GM23338 (cell line): ENCODE measurements at regions not wholly inside any gene's neighbourhood (a gene's known extent, or its start where the extent isn't known, plus 50 kb on each side); places are given as distances from the start of the nearest gene placed in this dataset.

Experiments used
- ATAC-seq: fragments of 200-7000 bp; cut with Tn5 transposase; 3 replicates; pipeline ENCODE4 v1.9.1; 2020
- DNase-seq: peaks from one replicate; pipeline ENCODE4 v3.0.0-alpha.2; 2015; ENCODE audit warnings: low spot score
- H2AFZ ChIP-seq: fragments of 200-600 bp; sonication (generic); 2 replicates; pipeline ENCODE4 v1.8.0; 2016; ENCODE audit warnings: antibody characterized with exemption, mild to moderate bottlenecking, moderate library complexity
- H3F3A ChIP-seq: fragments of 200-600 bp; sonication (generic); replicated peaks from 2 replicates; pipeline ENCODE4 v1.8.0; 2017; ENCODE audit warnings: antibody characterized with exemption, mixed run types, low read depth
- H3K27ac ChIP-seq: fragments of 200-600 bp; sonication (generic); 2 replicates; pipeline ENCODE4 v1.6.1; 2016; ENCODE audit warnings: low read depth
- H3K27me3 ChIP-seq: fragments of 200-600 bp; sonication (generic); 2 replicates; pipeline ENCODE4 v1.8.0; 2016; ENCODE audit warnings: mild to moderate bottlenecking, mixed run types, moderate library complexity; ENCODE audit not compliant: insufficient read depth
- H3K36me3 ChIP-seq: fragments of 200-600 bp; sonication (generic); 2 replicates; pipeline ENCODE4 v1.8.0; 2016; ENCODE audit warnings: mild to moderate bottlenecking; ENCODE audit not compliant: insufficient read depth
- H3K4me1 ChIP-seq: fragments of 200-600 bp; sonication (generic); 2 replicates; pipeline ENCODE4 v1.8.0; 2016; ENCODE audit warnings: mild to moderate bottlenecking, moderate library complexity; ENCODE audit not compliant: insufficient read depth
- H3K4me2 ChIP-seq: fragments of 200-600 bp; sonication (generic); 2 replicates; pipeline ENCODE4 v1.7.1; 2017; ENCODE audit warnings: mixed run types
- H3K4me3 ChIP-seq: fragments of 200-600 bp; sonication (generic); 2 replicates; pipeline ENCODE4 v1.6.1; 2016; ENCODE audit warnings: mixed run types
- H3K79me2 ChIP-seq: fragments of 200-600 bp; sonication (generic); replicated peaks from 2 replicates; pipeline ENCODE4 v1.8.0; 2017; ENCODE audit warnings: mild to moderate bottlenecking; ENCODE audit not compliant: insufficient read depth
- H3K9me2 ChIP-seq: fragments of 200-600 bp; sonication (generic); 2 replicates; pipeline ENCODE4 v1.8.0; 2017; ENCODE audit not compliant: insufficient read depth
- H4K20me1 ChIP-seq: fragments of 200-600 bp; sonication (generic); replicated peaks from 2 replicates; pipeline ENCODE4 v1.8.0; 2017; ENCODE audit warnings: mild to moderate bottlenecking; ENCODE audit not compliant: insufficient read depth
- H3K27ac Mint-ChIP-seq: 2 replicates; pipeline ENCODE4 v1.8.0; 2020; ENCODE audit warnings: inconsistent platforms, mild to moderate bottlenecking, moderate library complexity, mixed read lengths
- H3K27me3 Mint-ChIP-seq: 3 replicates; pipeline ENCODE4 v1.8.0; 2022; ENCODE audit warnings: low read depth, mild to moderate bottlenecking, moderate library complexity, mixed read lengths, inconsistent platforms; ENCODE audit not compliant: insufficient read depth, poor library complexity
- H3K36me3 Mint-ChIP-seq: 3 replicates; pipeline ENCODE4 v1.8.0; 2021; ENCODE audit warnings: low read depth, mild to moderate bottlenecking, inconsistent platforms, moderate library complexity, mixed read lengths
- H3K4me1 Mint-ChIP-seq: 3 replicates; pipeline ENCODE4 v1.8.0; 2020; ENCODE audit warnings: mild to moderate bottlenecking, inconsistent platforms, mixed read lengths
- H3K4me3 Mint-ChIP-seq: 3 replicates; pipeline ENCODE4 v1.8.0; 2021; ENCODE audit warnings: moderate library complexity, mild to moderate bottlenecking, inconsistent platforms, mixed read lengths
- H3K9me3 Mint-ChIP-seq: 3 replicates; pipeline ENCODE4 v1.8.0; 2020; ENCODE audit warnings: moderate library complexity, mild to moderate bottlenecking, inconsistent platforms, mixed read lengths
- CREB1 ChIP-seq: fragments of 250-450 bp; sonication (Bioruptor Pico); IDR thresholded peaks from 2 replicates; pipeline ENCODE4 v1.5.0; 2020; ENCODE audit warnings: low read depth, mild to moderate bottlenecking, moderate library complexity
- CTCF ChIP-seq, 2 experiments: fragments of 200-600 bp in 1 of 2; sonication (generic) in 1 of 2; conservative IDR thresholded peaks; 2 replicates each; pipeline versions ENCODE4 v1.5.1 to v1.6.1; 2016 to 2017; ENCODE audit warnings: antibody characterized with exemption in 2 of 2, low read depth in 2 of 2, mild to moderate bottlenecking in 2 of 2, moderate library complexity in 1 of 2
- EZH2 ChIP-seq: fragments of 200-600 bp; sonication (generic); IDR thresholded peaks from one replicate; pipeline ENCODE4 v1.8.0; 2017; ENCODE audit warnings: antibody characterized with exemption, mild to moderate bottlenecking, low read depth; ENCODE audit not compliant: unreplicated experiment
- EZH2phosphoT487 ChIP-seq: fragments of 200-600 bp; sonication (generic); IDR thresholded peaks from one replicate; pipeline ENCODE4 v1.8.1; 2018; ENCODE audit warnings: antibody characterized with exemption; ENCODE audit not compliant: unreplicated experiment
- JUNB ChIP-seq: IDR thresholded peaks from one replicate; pipeline ENCODE4 v1.6.1; 2016; ENCODE audit warnings: antibody characterized with exemption; ENCODE audit not compliant: unreplicated experiment
- NANOG ChIP-seq: IDR thresholded peaks from 2 replicates; pipeline ENCODE4 v1.6.1; 2016; ENCODE audit warnings: antibody characterized with exemption, borderline replicate concordance
- POLR2AphosphoS5 ChIP-seq: IDR thresholded peaks from 2 replicates; pipeline ENCODE4 v1.6.1; 2016; ENCODE audit warnings: antibody characterized with exemption, low read depth
- REST ChIP-seq: IDR thresholded peaks from one replicate; pipeline ENCODE4 v1.6.1; 2018; ENCODE audit warnings: antibody characterized with exemption; ENCODE audit not compliant: unreplicated experiment
- STAT1 ChIP-seq: IDR thresholded peaks from one replicate; pipeline ENCODE4 v1.6.1; 2016; ENCODE audit warnings: antibody characterized with exemption; ENCODE audit not compliant: unreplicated experiment
- ZNF114 ChIP-seq: fragments of 250-450 bp; sonication (Bioruptor Pico); IDR thresholded peaks from 2 replicates; pipeline ENCODE4 v1.5.0; 2020; ENCODE audit warnings: mild to moderate bottlenecking, moderate library complexity
- ZNF331 ChIP-seq: fragments of 250-450 bp; sonication (Bioruptor Pico); IDR thresholded peaks from 2 replicates; pipeline ENCODE4 v1.5.0; 2020; ENCODE audit warnings: low read depth, mild to moderate bottlenecking, moderate library complexity

DNA sequence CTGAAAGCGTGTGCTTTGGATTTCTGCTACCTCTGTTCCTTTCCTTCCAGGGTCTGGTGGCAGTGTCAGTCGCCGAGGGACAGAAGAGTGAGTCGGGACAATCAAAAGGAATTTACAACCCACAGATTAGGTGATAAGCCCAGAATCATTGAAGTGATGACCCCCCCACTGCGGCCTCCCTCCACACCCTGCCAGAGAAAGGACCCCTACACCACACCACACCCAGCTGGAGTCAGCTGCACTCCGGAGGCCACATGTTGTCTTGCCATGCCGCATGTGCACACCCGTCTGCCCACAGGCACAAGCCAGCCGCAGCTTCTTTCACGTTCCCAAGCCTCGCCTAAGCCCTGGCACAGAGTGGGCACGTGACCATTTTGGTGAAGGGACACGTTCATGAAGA lies 366.8 kb upstream of the SALL3 start:
- peaks cover 84% of the 10 kb centered on the region for H3K9me3 Mint-ChIP-seq
- H3K79me2 ChIP-seq: no peaks in the 10 kb centered on the region
- no peak overlapping the region for H2AFZ ChIP-seq
- peaks cover 22% of the 10 kb centered on the region; the same call in 2 of the 3 replicates for H3K36me3 Mint-ChIP-seq
- TF ChIP-seq CTCF (conservative IDR thresholded peaks at IDR 0.05; ENCODE audit: low read depth in 2 of 2) (no peak), REST (no peak), STAT1 (no peak), JUNB (no peak), POLR2AphosphoS5 (no peak), EZH2 (no peak), CREB1 (CRISPR knock-in tag) (no peak), EZH2phosphoT487 (no peak), ZNF331 (CRISPR knock-in tag) (no peak)
- no peaks in the 10 kb centered on the region for H3K9me2 ChIP-seq
- DNase-seq: no peak
- H3K27me3 Mint-ChIP-seq: peaks cover 3% of the 10 kb centered on the region
- no peak overlapping the region for H3K27ac ChIP-seq
- ATAC-seq: no peak
- H3F3A ChIP-seq: no peaks in the 10 kb centered on the region
- no peaks in the 10 kb centered on the region for H3K27me3 ChIP-seq
- H3K27ac Mint-ChIP-seq: no peak overlapping the region
- no peaks in the 10 kb centered on the region for H3K36me3 ChIP-seq
- no peaks in the 10 kb centered on the region for H4K20me1 ChIP-seq
- no peak overlapping the region for H3K4me3 Mint-ChIP-seq
- H3K4me1 Mint-ChIP-seq: no peaks in the 10 kb centered on the region
- no peak overlapping the region for H3K4me2 ChIP-seq
- no peak overlapping the region for H3K4me3 ChIP-seq
- H3K4me1 ChIP-seq: no peaks in the 10 kb centered on the region

GRCh38 chr18:78618726-78619125 lies 360.9 kb upstream of the SALL3 start:
- no peak for DNase-seq
- no peak overlapping the region for H3K4me3 Mint-ChIP-seq
- H3K9me3 Mint-ChIP-seq: peaks cover 89% of the 10 kb centered on the region
- H3K36me3 Mint-ChIP-seq: peaks cover 24% of the 10 kb centered on the region
- no peaks in the 10 kb centered on the region for H3K9me2 ChIP-seq
- no peaks in the 10 kb centered on the region for H3K36me3 ChIP-seq
- H3F3A ChIP-seq: no peaks in the 10 kb centered on the region
- H3K79me2 ChIP-seq: no peaks in the 10 kb centered on the region
- no peaks in the 10 kb centered on the region for H3K4me1 ChIP-seq
- H3K27me3 Mint-ChIP-seq: no peaks in the 10 kb centered on the region
- ATAC-seq: no peak
- no peak overlapping the region for H3K27ac ChIP-seq
- no peak overlapping the region for H3K27ac Mint-ChIP-seq
- no peaks in the 10 kb centered on the region for H3K27me3 ChIP-seq
- no peak overlapping the region for H3K4me2 ChIP-seq
- no peak overlapping the region for H3K4me3 ChIP-seq
- H2AFZ ChIP-seq: no peak overlapping the region
- no peaks in the 10 kb centered on the region for H4K20me1 ChIP-seq
- H3K4me1 Mint-ChIP-seq: no peaks in the 10 kb centered on the region
- TF ChIP-seq STAT1: no peak
- no peak for TF ChIP-seq EZH2phosphoT487
- TF ChIP-seq EZH2: no peak
- no peak for TF ChIP-seq NANOG
- TF ChIP-seq JUNB: no peak
- TF ChIP-seq ZNF114 (CRISPR knock-in tag): no peak
- TF ChIP-seq REST: no peak
